ENCODE measurements at regions not wholly inside any gene's neighbourhood (a gene's known extent, or its start where the extent isn't known, plus 50 kb on each side); places are given as distances from the start of the nearest gene placed in this dataset.

- DNase-seq (ENCODE audit: low read depth, low spot score) (no peak), FAIRE-seq (no peak)
- Histone ChIP-seq H3K27me3 (ENCODE audit: control insufficient read depth in 2 of 2, insufficient read depth in 2 of 2, low read length in 2 of 2) (no peaks in the 10 kb centered on the region), H3K4me2 (ENCODE audit: insufficient read depth, low read length) (no peak overlapping the region), H4K20me1 (replicated peaks; ENCODE audit: control insufficient read depth, extremely low read depth, insufficient read depth, low read length) (no peaks in the 10 kb centered on the region), H3K4me3 (replicated peaks in 1 of 3; ENCODE audit: insufficient read depth in 1 of 3, low read depth in 1 of 3, low read length in 3 of 3) (no peak overlapping the region), H3K79me2 (ENCODE audit: control insufficient read depth, insufficient read depth, low read length) (no peaks in the 10 kb centered on the region), H3K36me3 (ENCODE audit: control insufficient read depth in 2 of 2, extremely low read depth in 1 of 2, insufficient read depth in 2 of 2, low read length in 2 of 2) (no peaks in the 10 kb centered on the region), H3K4me1 (ENCODE audit: control insufficient read depth, extremely low read depth, insufficient read depth, low read length) (no peaks in the 10 kb centered on the region), H3K9me1 (replicated peaks; ENCODE audit: control insufficient read depth, extremely low read depth, insufficient read depth, low read length) (no peaks in the 10 kb centered on the region), H3K9ac (replicated peaks; ENCODE audit: extremely low read depth, insufficient read depth, low read length) (no peak overlapping the region), H2AFZ (ENCODE audit: low read depth, low read length) (no peak overlapping the region), H3K27ac (ENCODE audit: insufficient read depth, low read depth, low read length) (no peak overlapping the region), H3K9me3 (replicated peaks; ENCODE audit: control insufficient read depth, insufficient read depth, low read length) (peaks cover 2% of the 10 kb centered on the region)
- dilution Hi-C loops (cut with MboI; ENCODE audit: extremely low pct_ligation_motif_present, low sequenced_read_pairs) (no loop called here), intact Hi-C loops (cut with micrococcal nuclease) (no loop called here)
- BruUV-seq (replicated peaks), result no TSS peak
- CTCF ChIA-PET, result no interaction called here
- no peak for TF ChIP-seq FOS (IDR thresholded peaks at IDR 0.05; ENCODE audit: borderline replicate concordance, insufficient read depth, low read length)
- TF ChIP-seq POLR2A (IDR thresholded peaks at IDR 0.05; ENCODE audit: low read depth, low read length), result no peak
- no peak for TF ChIP-seq EZH2 (IDR thresholded peaks at IDR 0.05; ENCODE audit: borderline replicate concordance, low read depth, low read length, severe bottlenecking)
- no peak for TF ChIP-seq MAX (IDR thresholded peaks at IDR 0.05; ENCODE audit: insufficient read depth, insufficient read length)
- TF ChIP-seq GATA2 (IDR thresholded peaks at IDR 0.05; ENCODE audit: insufficient read depth, insufficient read length, low read depth, low read length), result no peak
- TF ChIP-seq POLR2AphosphoS5 (IDR thresholded peaks at IDR 0.05; ENCODE audit: insufficient read depth, low read depth, low read length), result no peak
- TF ChIP-seq MYC (IDR thresholded peaks at IDR 0.05; ENCODE audit: low read depth, low read length), result no peak
- no peak for TF ChIP-seq JUN (IDR thresholded peaks at IDR 0.05; ENCODE audit: borderline replicate concordance, insufficient read depth, insufficient read length, low read depth)
- TF ChIP-seq, protein P1, sequence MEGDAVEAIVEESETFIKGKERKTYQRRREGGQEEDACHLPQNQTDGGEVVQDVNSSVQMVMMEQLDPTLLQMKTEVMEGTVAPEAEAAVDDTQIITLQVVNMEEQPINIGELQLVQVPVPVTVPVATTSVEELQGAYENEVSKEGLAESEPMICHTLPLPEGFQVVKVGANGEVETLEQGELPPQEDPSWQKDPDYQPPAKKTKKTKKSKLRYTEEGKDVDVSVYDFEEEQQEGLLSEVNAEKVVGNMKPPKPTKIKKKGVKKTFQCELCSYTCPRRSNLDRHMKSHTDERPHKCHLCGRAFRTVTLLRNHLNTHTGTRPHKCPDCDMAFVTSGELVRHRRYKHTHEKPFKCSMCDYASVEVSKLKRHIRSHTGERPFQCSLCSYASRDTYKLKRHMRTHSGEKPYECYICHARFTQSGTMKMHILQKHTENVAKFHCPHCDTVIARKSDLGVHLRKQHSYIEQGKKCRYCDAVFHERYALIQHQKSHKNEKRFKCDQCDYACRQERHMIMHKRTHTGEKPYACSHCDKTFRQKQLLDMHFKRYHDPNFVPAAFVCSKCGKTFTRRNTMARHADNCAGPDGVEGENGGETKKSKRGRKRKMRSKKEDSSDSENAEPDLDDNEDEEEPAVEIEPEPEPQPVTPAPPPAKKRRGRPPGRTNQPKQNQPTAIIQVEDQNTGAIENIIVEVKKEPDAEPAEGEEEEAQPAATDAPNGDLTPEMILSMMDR (IDR thresholded peaks at IDR 0.05; ENCODE audit: extremely low read depth in 1 of 2, insufficient read depth in 1 of 2, low read depth in 1 of 2, low read length in 2 of 2), result no peak
- POLR2A ChIA-PET, result no interaction called here
Measured at GRCh38 chr1:106753066-106753465, 303.4 kb upstream of the PRMT6 start.

Measured in endothelial cell of umbilical vein (primary cell).